Astrocyte (in vitro differentiated cells and primary cell): ENCODE measurements at regions not wholly inside any gene's neighbourhood (a gene's known extent, or its start where the extent isn't known, plus 50 kb on each side); places are given as distances from the start of the nearest gene placed in this dataset.

ENCODE experiments used
- EZH2 ChIP-seq: IDR thresholded peaks from 2 replicates; pipeline ENCODE4 v1.6.1; 2012; ENCODE audit warnings: mild to moderate bottlenecking, low read length, inconsistent platforms; ENCODE audit not compliant: insufficient read depth
- TF ChIP-seq, protein P1 (sequence below): IDR thresholded peaks from 2 replicates; pipeline ENCODE4 v1.5.1; 2011; ENCODE audit warnings: low read depth, mild to moderate bottlenecking, inconsistent platforms, low read length, moderate library complexity; ENCODE audit not compliant: insufficient read depth

DNA sequence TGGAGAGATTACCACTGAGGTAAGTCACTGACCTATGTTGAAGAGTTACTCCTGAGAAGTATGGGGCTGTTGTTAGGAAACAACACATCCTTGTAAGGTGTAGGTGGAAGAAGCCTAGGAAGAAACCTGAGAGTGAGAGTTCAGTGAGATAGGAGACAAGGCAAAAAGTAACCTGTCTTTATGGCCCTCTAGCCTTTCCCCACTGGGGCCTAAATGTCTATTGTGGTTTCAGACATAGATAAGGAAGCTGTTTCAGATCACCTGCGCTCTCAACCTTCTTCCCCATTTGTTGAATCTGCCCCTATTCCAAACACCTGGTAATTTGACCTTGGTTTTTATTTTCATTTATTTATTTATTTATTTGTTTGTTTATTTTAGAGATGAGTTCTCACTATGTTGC is 397.1 kb upstream of the RORB start:
- no peak for TF ChIP-seq EZH2
- TF ChIP-seq, protein P1, sequence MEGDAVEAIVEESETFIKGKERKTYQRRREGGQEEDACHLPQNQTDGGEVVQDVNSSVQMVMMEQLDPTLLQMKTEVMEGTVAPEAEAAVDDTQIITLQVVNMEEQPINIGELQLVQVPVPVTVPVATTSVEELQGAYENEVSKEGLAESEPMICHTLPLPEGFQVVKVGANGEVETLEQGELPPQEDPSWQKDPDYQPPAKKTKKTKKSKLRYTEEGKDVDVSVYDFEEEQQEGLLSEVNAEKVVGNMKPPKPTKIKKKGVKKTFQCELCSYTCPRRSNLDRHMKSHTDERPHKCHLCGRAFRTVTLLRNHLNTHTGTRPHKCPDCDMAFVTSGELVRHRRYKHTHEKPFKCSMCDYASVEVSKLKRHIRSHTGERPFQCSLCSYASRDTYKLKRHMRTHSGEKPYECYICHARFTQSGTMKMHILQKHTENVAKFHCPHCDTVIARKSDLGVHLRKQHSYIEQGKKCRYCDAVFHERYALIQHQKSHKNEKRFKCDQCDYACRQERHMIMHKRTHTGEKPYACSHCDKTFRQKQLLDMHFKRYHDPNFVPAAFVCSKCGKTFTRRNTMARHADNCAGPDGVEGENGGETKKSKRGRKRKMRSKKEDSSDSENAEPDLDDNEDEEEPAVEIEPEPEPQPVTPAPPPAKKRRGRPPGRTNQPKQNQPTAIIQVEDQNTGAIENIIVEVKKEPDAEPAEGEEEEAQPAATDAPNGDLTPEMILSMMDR, result no peak
